ENCODE measurements at regions not wholly inside any gene's neighbourhood (a gene's known extent, or its start where the extent isn't known, plus 50 kb on each side); places are given as distances from the start of the nearest gene placed in this dataset.

GRCh38 chr1:239619190-239619589, 232.8 kb downstream of the CHRM3 start:
- CTCF ChIA-PET: no interaction called here

GRCh38 chr1:239630767-239631166, 244.4 kb downstream of the CHRM3 start:
- no peak overlapping the region for H3K4me2 ChIP-seq
- H3K27ac ChIP-seq: no peak overlapping the region
- WGBS (ENCODE audit: missing lambda C conversion rate): 3% methylated on average over 3 of the region's 3 CpGs
- H3K4me1 ChIP-seq: no peaks in the 10 kb centered on the region
- DNase-seq (ENCODE audit: low read depth in 1 of 2, low spot score in 1 of 2) (no peak), FAIRE-seq (no peak), ATAC-seq (no peak)
- H3K4me3 ChIP-seq: no peak overlapping the region
- ChIA-PET CTCF (no interaction called here), POLR2A (no interaction called here)
- H3K9me3 ChIP-seq: no peaks in the 10 kb centered on the region
- TF ChIP-seq RAD21 (conservative IDR thresholded peaks at IDR 0.05 in 1 of 2, IDR thresholded peaks at IDR 0.05 in 1 of 2): no peak
- TF ChIP-seq HDAC2 (IDR thresholded peaks at IDR 0.05): no peak
- TF ChIP-seq ELK1 (IDR thresholded peaks at IDR 0.05; ENCODE audit: low read depth, low read length): no peak
- TF ChIP-seq RCOR1 (IDR thresholded peaks at IDR 0.05; ENCODE audit: low read depth, low read length): no peak
- TF ChIP-seq NPAS2 (CRISPR knock-in tag; IDR thresholded peaks at IDR 0.05; ENCODE audit: borderline replicate concordance): no peak
- TF ChIP-seq EHMT2 (IDR thresholded peaks at IDR 0.05; ENCODE audit: low read depth): no peak
- TF ChIP-seq HOXA7 (CRISPR knock-in tag; IDR thresholded peaks at IDR 0.05): no peak
- no peak for TF ChIP-seq CHD4 (IDR thresholded peaks at IDR 0.05; ENCODE audit: borderline replicate concordance)
- TF ChIP-seq ESRRA (IDR thresholded peaks at IDR 0.05; ENCODE audit: borderline replicate concordance, low read length): no peak
- no peak for TF ChIP-seq KDM1A (IDR thresholded peaks at IDR 0.05; ENCODE audit: low read depth)
- TF ChIP-seq ZNF302 (CRISPR knock-in tag; IDR thresholded peaks at IDR 0.05): no peak

More at GRCh38 chr1:239619190-239619589, 232.8 kb downstream of the CHRM3 start:
- no peak for DNase-seq (ENCODE audit: low read depth in 1 of 2, low spot score in 1 of 2)
- H3K27ac ChIP-seq: no peak overlapping the region
- POLR2A ChIA-PET: no interaction called here
- no peak overlapping the region for H3K4me2 ChIP-seq
- no peak overlapping the region for H3K4me3 ChIP-seq
- no peaks in the 10 kb centered on the region for H3K9me3 ChIP-seq
- TF ChIP-seq ZFP36 (IDR thresholded peaks at IDR 0.05; ENCODE audit: borderline replicate concordance, partially characterized antibody) (no peak), JUN (IDR thresholded peaks at IDR 0.05) (no peak), SREBF2 (IDR thresholded peaks at IDR 0.05) (no peak), NFE2L2 (conservative IDR thresholded peaks at IDR 0.05; ENCODE audit: low read length) (no peak), HES2 (IDR thresholded peaks at IDR 0.05) (no peak), EP300 (IDR thresholded peaks at IDR 0.05) (no peak), MYC (IDR thresholded peaks at IDR 0.05; ENCODE audit: borderline replicate concordance, low read length) (no peak), HDAC2 (IDR thresholded peaks at IDR 0.05) (no peak), MAZ (IDR thresholded peaks at IDR 0.05; ENCODE audit: borderline replicate concordance, low read depth, low read length) (no peak), HEYL (CRISPR knock-in tag; IDR thresholded peaks at IDR 0.05) (no peak), HMGXB4 (CRISPR knock-in tag; IDR thresholded peaks at IDR 0.05; ENCODE audit: borderline replicate concordance) (no peak), HOXB5 (CRISPR knock-in tag; IDR thresholded peaks at IDR 0.05) (no peak)
- H3K4me1 ChIP-seq: no peaks in the 10 kb centered on the region
- ATAC-seq: no peak
- no peak for FAIRE-seq
- 38% methylated on average over 3 of the region's 3 CpGs for WGBS (ENCODE audit: missing lambda C conversion rate)

- ATAC-seq (no peak), FAIRE-seq (no peak), DNase-seq (ENCODE audit: low read depth in 1 of 2, low spot score in 1 of 2) (no peak)
- ChIA-PET POLR2A (no interaction called here), CTCF (no interaction called here)
- H3K4me2 ChIP-seq: no peak overlapping the region
- no peaks in the 10 kb centered on the region for H3K9me3 ChIP-seq
- no peaks in the 10 kb centered on the region for H3K4me1 ChIP-seq
- H3K27ac ChIP-seq: no peak overlapping the region
- no peak overlapping the region for H3K4me3 ChIP-seq
- no peak for TF ChIP-seq KDM1A (IDR thresholded peaks at IDR 0.05; ENCODE audit: low read depth)
- WGBS (ENCODE audit: missing lambda C conversion rate): 22% methylated on average over 4 of the region's 4 CpGs
Observed at GRCh38 chr1:239633432-239633831, 247.1 kb downstream of the CHRM3 start.

All from A549 (cell line).